Neural progenitor cell (in vitro differentiated cells): ENCODE measurements at regions not wholly inside any gene's neighbourhood (a gene's known extent, or its start where the extent isn't known, plus 50 kb on each side); places are given as distances from the start of the nearest gene placed in this dataset.

Experiments
- EZH2 ChIP-seq: fragments of 200-600 bp; sonication (generic); IDR thresholded peaks from 2 replicates; pipeline ENCODE4 v1.6.1; 2017; ENCODE audit warnings: antibody characterized with exemption, mild to moderate bottlenecking, moderate library complexity
- EZH2phosphoT487 ChIP-seq: fragments of 200-600 bp; sonication (generic); IDR thresholded peaks from 2 replicates; pipeline ENCODE4 v1.6.1; 2017; ENCODE audit warnings: antibody characterized with exemption
- TF ChIP-seq, protein P1 (sequence below): fragments of 200-600 bp; sonication (generic); IDR thresholded peaks from 2 replicates; pipeline ENCODE4 v1.5.1; 2017; ENCODE audit warnings: antibody characterized with exemption, mild to moderate bottlenecking

DNA sequence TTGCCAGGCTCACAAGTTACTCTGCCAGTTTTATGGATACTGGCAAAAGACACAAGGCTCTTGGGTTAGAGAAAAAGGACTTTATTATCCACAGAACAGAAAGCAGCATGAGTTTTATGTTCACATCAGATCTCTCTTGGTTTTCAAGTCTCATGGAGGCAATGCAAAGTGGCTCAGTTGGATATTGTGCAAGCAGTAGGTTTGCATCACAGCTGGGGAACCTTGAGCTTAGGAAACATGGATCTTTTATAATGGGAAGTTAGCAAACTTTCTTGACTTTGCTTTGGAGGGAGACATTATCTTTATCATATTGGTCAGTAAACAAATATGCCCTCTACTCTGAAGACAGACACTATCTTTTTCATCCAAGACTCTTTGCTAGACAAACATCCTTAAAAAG, 109.2 kb upstream of the GRPR start:
- TF ChIP-seq, protein P1, sequence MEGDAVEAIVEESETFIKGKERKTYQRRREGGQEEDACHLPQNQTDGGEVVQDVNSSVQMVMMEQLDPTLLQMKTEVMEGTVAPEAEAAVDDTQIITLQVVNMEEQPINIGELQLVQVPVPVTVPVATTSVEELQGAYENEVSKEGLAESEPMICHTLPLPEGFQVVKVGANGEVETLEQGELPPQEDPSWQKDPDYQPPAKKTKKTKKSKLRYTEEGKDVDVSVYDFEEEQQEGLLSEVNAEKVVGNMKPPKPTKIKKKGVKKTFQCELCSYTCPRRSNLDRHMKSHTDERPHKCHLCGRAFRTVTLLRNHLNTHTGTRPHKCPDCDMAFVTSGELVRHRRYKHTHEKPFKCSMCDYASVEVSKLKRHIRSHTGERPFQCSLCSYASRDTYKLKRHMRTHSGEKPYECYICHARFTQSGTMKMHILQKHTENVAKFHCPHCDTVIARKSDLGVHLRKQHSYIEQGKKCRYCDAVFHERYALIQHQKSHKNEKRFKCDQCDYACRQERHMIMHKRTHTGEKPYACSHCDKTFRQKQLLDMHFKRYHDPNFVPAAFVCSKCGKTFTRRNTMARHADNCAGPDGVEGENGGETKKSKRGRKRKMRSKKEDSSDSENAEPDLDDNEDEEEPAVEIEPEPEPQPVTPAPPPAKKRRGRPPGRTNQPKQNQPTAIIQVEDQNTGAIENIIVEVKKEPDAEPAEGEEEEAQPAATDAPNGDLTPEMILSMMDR = no peak
- TF ChIP-seq EZH2phosphoT487 (no peak), EZH2 (no peak)
